GM23248 (cell line): ENCODE measurements at regions not wholly inside any gene's neighbourhood (a gene's known extent, or its start where the extent isn't known, plus 50 kb on each side); places are given as distances from the start of the nearest gene placed in this dataset.

Source experiments
- EZH2 ChIP-seq: fragments of 200-600 bp; sonication (generic); IDR thresholded peaks from 2 replicates; pipeline ENCODE4 v1.6.1; 2018; ENCODE audit warnings: antibody characterized with exemption, mild to moderate bottlenecking; ENCODE audit not compliant: insufficient read depth, poor library complexity, severe bottlenecking
- EZH2phosphoT487 ChIP-seq: fragments of 200-600 bp; sonication (generic); IDR thresholded peaks from 2 replicates; pipeline ENCODE4 v1.6.1; 2018; ENCODE audit warnings: antibody characterized with exemption, moderate library complexity, mild to moderate bottlenecking, low read depth; ENCODE audit not compliant: insufficient read depth

- no peak for TF ChIP-seq EZH2phosphoT487
- no peak for TF ChIP-seq EZH2
Measured at GRCh38 chr6:37549558-37549957, 49.9 kb upstream of the CCDC167 start.
